ENCODE measurements at regions not wholly inside any gene's neighbourhood (a gene's known extent, or its start where the extent isn't known, plus 50 kb on each side); places are given as distances from the start of the nearest gene placed in this dataset.
"Not testable (repeated sequence)": the region's sequence is repeated elsewhere in the genome, so short reads cannot be mapped to it uniquely, and the experiment has no call there.

DNA sequence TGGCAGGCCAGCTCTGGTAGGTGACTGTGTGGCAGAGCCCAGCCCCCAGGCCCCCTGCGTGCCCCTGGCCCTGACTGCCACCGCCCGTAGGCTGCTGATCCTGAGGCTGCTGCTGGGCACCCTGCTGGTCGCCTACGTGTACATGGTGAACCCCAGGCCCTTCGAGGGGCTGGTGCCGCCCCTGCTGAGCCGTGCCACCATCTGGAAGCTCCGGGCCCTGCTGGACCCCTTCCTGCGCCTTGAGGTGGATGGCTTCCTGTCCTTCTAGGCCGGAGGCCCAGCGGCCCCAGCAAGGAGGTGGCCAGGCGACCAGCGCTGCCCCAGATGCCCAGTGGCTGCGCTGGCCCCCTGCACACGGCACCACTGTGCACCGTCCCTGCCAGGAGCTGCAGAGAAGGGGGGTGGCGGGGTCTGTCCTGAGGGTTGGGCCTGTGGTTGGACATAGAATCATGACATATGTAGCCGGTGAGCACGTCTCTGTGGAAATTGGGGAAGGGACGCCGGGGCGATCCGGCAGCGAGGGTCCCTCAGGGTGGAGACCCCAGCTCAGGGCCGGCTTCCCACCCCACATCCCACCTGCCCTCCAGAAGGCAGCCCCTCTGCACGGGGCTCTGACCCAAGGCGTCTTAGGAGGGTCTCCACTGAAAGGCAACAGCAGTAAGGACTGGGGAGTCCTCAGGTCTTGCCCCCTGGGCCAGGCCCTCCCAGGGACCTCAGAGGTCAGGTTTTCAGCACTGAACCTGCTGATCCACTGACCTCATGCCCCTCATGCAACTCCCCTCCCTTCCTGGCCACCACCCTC lies 185.4 kb downstream of the IGLL1 start:
- DNase-seq = no peak

DNA sequence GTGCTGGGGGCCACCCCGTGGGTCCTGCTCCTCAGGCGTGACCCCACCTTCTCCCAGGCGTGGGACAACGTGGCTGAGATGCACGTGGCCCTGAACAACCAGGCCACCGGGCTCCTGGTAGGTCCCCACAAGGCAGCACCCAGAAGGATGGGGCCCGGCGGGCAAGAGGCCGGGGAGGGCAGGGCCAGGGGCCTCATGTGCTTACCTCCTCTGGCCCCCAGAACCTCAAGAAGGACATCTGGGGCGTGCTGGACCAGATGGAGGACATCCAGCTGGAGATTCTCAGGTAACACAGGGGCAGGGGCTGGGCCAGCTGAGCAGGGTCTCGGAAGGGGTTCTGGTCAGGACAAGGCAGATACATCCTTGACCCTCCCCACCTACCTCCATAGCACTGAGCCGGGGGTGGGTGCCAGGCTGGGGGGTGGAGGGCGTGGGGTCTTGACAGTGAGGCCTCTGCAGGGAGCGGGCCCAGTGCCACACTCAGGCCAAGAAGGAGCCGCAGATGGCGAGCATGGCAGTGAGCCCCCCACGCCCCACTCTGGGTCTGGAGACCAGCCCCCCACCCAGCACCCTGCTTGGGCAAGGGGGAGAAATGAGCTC lies 186.3 kb downstream of the IGLL1 start:
- no peak for DNase-seq

DNA sequence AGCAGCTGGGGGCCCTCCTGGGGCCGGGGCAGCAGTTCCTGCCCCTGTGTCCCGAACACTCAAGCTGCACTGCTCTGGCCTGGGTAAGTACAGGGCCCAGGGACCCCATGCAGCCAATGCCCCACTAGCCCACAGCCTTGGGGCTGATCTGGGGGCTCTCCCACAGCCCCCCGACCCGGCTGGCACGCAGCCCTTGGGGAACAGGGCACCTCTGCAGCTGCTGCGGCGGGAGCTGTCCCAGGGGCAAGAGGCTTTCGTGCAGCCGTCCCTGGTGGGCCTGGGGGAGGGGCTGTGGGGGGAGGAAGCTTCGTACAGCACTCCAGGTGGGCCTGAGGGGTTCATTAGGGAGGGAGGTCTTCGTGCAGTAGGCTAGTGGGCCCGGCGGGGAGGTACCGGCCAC lies 186.9 kb downstream of the IGLL1 start:
- not testable (repeated sequence) for DNase-seq

DNA sequence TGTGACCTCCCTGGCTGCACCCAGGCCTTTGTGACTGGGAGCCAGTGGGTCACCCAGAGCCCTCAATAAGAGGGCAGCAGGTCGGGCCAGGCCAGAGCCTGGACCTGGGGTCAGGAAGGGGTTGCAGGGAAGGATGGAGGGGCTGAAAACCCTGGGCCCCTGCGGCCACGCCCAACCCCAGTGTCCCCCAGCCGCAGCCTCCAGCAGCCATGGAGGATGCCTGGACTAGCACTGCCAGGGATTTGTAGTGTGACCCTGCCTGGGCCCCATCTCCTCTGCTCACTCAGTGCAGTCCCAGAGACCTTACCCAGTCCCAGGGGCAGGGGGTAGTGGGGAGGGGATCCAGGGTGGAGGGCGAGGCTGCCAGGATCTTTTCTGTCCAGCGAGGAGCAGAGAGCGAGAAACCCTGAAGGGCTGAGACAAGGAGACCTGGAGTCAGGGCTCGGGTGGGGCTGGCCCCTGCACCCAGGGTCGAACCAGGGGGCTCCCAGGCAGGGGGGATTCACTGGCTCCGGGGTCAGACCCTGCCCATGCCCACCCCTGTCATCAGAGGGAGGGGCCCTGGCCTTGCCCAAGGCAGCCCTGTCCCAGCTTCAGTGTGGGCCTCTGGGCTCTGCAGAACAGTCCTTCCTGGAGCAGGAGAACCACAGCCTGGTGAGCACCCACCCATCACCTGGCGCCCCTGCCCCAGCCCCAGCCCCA lies 187.5 kb downstream of the IGLL1 start:
- no peak for DNase-seq

DNA sequence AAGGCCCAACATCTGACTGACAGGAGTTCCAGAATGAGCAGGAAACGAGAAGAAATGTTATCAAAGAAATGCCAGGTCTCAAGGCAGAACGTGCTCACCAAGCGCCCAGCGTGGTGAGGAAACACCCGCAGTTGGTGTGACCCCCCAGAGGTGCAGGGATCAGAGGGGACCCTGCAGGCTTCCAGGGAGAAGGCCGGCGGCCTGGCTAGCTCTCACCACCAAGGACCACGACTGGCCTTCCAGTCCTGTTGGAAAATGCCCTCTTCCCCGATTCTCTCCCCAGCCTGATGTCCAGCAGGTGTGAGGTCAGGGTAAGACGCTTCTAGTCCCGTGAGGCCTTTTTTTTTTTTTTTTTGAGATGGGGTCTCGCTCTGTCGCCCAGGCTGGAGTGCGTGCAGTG lies 189.1 kb downstream of the IGLL1 start:
- DNase-seq = no peak

GRCh38 chr22:23389271-23390071 lies 190.6 kb downstream of the IGLL1 start:
- no peak for DNase-seq

GRCh38 chr22:23388517-23388890 lies 191.6 kb downstream of the IGLL1 start:
- no peak for DNase-seq

GRCh38 chr22:23387827-23388516 lies 192.1 kb downstream of the IGLL1 start:
- DNase-seq = no peak

DNA sequence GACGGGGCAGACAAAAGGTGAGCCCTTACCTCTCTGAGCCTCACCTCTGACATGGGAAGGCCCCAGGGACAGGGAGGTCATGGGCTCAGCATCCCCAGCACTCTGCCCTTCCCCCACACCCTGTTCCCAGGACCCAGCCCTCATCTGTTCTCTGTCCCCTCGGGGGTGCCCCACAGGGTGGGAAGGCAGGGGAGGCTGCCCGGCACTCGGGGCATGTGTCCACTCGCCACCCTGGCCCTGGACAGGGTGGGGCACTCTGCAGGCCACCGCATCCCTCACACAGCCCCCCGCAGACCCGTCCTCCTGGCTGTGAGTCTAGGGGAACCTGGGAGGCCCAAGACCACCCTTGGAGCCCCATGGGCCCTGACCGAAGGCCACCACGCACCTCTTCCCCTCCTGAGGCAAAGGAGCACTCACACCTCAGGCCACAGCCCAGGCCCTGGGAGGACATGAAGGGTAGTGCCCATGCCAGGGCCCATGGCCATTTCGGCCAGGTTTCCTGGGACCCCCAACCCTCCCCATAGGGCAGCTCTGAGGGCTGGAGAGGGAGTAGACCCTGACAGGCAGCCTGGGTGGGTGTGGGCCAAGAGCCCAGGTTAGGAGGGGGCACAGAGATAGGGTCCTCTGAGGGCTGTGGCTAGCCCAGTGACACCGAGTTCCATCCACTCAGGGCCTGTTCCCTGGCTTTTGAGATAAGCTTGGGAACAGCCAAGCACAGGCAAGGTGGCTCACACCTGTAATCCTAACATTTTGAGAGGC lies 193.1 kb downstream of the IGLL1 start:
- no peak for DNase-seq

- peak; percentile 57 for DNase-seq
Measured at GRCh38 chr22:23385678-23386631, 194.1 kb downstream of the IGLL1 start.

- no peak for DNase-seq
Measured at GRCh38 chr22:23384923-23385677, 195.0 kb downstream of the IGLL1 start.

DNA sequence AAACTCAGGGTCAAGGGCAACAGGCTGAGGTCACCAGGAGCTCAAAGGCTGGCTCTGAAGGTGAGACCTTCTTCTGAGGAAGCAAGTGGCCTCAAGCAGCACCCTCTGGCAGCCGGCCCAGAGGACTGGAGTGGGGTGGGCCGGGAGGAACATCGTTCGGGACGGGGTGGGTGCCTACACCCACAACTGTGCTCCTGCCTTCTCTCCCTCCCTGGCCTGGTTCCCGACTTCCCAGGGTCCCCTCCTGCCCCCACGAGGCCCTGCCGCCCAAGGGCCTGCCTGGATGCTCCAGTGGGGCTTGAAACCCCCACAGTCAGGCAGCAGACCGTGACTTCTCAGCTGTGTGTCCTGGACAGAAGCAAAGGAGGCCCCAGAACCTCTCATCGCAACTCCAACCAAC lies 195.7 kb downstream of the IGLL1 start:
- DNase-seq = no peak

DNA sequence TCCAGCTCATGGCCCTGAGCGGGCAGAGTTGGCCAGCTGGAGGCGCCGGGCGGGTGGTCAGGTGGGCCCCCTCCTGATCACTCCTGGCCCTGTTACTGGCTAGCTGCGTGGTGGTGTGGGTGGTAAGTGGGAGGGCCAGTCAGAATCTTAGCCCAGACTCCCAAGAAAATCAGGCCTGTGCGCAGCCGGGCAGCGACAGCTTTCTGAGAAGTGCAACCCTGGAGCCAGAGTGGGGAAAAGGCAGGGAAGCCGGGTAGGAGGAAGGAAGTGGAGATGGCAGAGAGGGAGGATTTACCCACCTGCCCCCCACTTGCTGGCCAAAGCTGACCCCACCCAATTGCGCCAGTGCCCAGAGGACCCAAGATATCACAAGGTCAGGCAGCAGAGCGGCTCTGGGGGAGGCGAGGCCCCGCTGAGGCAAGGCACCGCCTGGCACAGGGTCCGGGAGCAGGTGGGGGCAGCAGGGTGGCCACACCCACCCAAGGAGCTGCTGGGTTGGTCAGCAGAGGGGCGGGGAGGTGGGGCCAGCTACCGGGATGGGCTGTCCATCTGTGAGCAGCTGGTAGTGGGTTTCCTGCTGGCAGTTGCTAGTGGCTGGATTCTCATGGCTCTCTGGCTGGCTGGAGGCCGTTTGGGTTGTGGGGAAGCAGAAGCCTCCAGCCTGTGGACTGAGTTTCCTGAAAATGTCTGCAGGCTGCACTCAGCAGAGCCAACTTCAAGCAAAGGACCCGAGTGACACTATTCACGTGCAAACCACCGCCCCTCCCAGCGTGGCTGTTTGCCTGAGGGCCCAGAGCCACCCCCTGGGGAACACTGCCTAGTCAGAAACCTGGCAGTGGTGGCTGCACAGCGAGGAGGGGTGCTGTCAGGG lies 196.4 kb downstream of the IGLL1 start:
- no peak for DNase-seq

- DNase-seq = no peak
Measured at GRCh38 chr22:23382428-23383218, 197.5 kb downstream of the IGLL1 start.

- DNase-seq = no peak
Measured at GRCh38 chr22:23381661-23382427, 198.2 kb downstream of the IGLL1 start.

- DNase-seq = no peak
Measured at GRCh38 chr22:23380911-23381310, 199.2 kb downstream of the IGLL1 start.

DNA sequence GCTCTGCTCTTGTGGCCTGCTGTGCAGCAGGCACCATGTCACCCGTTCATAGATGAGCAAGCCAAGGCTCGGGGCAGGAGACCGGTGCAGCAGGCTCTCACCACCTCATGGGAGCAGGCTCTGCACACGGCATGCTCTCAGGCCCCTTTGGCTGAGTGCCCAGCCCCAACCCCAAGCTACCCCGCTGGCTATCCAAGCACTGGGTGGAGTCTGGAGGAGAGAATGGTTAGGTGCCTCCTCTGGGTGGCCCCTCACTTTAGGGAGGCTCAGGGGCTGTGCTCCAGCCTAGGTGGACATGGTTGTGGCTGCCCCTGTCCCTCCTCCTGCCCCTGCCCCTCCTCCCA lies 199.9 kb downstream of the IGLL1 start:
- DNase-seq = peak; percentile 7
